HuH-7 (cell line): ENCODE measurements at regions not wholly inside any gene's neighbourhood (a gene's known extent, or its start where the extent isn't known, plus 50 kb on each side); places are given as distances from the start of the nearest gene placed in this dataset.
A peak's percentile ranks its signal among the peaks of the same experiment; 100 is the strongest.

Experiments
- DNase-seq: peaks from one replicate; pipeline ENCODE4 v3.0.0; 2011; ENCODE audit warnings: low spot score

DNA sequence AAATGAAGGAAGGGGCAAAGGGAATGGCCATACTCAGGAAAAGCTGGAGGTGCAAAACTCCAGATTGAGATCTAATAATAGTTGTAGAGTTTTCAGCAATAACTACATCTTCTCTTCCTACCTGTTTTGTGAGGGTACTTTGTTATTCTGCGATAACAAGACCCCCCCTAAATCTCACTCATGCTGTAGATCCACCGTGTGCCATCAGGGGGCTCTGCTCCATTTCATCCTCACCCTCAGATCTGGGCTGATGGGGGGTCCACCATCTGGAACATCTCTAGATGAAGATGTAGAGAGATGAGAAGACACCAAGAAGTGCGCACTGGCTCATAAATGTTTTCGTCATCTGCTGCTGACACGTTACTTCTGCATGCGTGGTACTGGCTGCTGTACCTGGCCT is 135.9 kb upstream of the KIRREL3 start:
- DNase-seq = no peak

DNA sequence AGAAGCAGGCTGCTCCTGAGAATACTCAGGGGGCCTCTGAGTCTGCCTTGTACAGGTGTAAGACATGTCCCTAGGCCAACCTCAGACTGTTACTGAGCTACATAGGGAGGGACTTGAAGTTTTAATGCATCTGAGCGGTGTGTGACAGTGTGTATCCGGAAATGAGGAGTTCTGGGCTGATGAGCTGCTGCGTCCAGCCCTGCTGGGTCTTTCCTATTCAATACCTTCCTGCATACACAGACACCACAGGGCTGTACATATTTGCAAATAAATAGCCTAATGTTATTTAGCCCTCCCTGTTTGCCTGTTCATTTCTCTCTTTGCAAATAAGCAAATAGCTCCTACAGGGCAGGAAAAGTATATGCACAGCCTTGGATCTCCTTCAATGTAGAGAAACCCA is 134.7 kb upstream of the KIRREL3 start:
- no peak for DNase-seq

DNA sequence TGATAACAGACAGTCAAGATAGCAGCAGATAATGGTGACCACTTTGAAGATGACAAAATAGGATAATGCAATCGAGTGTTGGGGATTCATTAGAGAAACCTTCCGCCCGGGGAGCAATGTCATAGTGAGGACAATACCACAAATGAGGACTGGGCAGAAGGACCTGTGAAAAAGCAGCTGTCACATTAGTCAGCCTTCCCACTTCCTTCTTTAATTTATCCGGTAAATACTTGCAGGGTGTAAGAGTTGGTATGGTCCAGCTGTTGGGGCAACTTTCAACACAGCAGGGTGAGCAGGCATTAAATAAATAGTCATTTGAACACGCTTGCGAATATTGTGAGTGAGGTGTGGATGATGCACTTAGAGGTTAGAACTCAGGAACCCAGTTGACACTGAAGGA is 132.5 kb upstream of the KIRREL3 start:
- no peak for DNase-seq

DNA sequence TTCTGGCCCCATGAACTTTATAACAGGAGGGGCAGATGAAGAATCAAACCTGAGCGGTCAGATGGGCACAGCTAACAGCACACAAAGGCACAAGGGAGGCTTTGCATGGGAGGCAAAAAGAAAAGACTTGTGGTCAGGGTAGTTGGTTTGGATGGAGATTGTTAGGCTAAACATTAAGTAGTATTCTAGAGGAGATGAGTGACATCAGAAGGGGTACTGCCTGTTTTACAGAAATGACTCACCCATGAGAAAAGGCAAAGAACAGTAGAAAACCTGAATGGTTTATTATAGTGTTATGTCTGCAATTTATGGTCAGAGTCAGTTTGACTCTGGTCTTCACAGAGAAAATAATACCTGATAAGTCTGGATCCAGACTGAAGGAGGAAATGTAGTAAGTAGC is 129.8 kb upstream of the KIRREL3 start:
- no peak for DNase-seq

GRCh38 chr11:127126986-127127385 is 126.4 kb upstream of the KIRREL3 start:
- no peak for DNase-seq

DNA sequence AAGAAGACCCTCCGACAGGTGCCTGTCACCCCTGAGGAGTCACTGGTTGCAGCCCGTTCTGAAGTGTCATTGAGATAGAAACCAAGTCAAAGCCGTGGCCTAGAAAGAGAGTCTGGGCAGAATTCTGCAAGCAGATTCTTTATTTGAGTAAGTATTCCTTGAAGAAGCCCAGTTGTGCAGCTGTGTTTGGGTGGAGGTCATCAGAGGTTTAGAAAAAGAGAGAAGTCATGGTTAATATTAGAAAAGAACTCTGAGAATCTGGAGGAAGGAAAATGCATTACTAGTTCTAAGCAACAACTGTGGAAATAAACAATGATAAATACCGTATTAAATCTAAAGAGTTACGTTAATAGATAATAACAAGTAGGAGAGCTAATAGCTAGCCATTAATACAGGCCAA is 118.8 kb upstream of the KIRREL3 start:
- no peak for DNase-seq

DNA sequence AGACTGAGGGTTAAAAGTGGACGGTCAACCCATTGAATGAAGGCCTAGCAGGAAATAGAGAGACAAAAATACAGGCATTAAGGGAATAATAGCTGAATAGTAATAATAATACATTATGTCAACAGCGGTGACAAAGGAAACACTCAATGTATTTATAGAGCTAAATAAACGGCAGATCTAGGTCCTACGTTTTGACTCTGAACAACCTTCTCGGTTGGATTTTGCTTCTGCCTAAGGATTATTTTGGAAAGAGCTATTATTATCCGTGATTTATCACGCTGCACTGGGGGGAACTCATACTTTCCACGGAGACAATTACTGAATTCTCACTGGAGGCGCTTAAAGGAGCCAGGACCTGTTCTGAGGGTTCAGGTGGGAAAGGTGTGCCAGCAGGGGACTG is 118.2 kb upstream of the KIRREL3 start:
- DNase-seq = no peak

GRCh38 chr11:127117231-127117739 is 116.7 kb upstream of the KIRREL3 start:
- DNase-seq = no peak

- DNase-seq = no peak
Measured at GRCh38 chr11:127115844-127116243, 115.3 kb upstream of the KIRREL3 start.

- DNase-seq = no peak
Measured at GRCh38 chr11:127114035-127114434, 113.5 kb upstream of the KIRREL3 start.

GRCh38 chr11:127110542-127110941 is 110.0 kb upstream of the KIRREL3 start:
- DNase-seq = no peak

DNA sequence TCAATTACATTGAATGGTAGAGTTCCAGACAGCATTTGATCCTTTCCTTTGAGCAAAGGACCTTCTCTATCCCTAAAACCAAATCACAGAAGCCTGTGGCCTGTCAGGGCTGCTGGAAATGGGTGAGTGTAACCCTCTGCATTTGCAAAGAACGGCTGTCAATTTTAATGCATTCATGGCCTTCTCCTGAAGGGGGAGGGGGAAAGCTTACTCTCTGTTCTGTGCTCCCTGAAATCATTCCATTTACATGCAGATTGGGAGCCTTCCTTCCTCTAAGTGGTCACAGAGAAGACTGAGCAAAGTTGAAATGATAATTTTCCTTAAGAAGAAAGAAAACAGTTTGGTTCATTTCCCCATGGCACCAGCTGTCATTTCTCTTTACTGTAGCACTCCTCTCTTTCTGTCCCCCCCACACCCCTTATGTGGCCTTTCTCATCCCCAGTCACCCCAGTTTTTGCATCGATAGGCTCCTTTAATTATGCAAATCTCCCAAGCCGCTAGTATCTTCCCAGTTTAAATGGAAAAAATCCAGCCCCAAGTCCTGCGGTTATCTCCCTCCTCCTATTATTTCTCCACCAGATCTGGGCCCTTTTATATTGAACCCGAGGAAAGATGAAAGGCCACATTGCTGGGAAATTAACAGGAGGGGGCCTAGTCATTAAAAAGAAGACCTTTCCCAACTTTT is 109.4 kb upstream of the KIRREL3 start:
- no peak for DNase-seq

GRCh38 chr11:127108838-127109237 is 108.3 kb upstream of the KIRREL3 start:
- DNase-seq = no peak

GRCh38 chr11:127106938-127107337 is 106.4 kb upstream of the KIRREL3 start:
- no peak for DNase-seq

DNA sequence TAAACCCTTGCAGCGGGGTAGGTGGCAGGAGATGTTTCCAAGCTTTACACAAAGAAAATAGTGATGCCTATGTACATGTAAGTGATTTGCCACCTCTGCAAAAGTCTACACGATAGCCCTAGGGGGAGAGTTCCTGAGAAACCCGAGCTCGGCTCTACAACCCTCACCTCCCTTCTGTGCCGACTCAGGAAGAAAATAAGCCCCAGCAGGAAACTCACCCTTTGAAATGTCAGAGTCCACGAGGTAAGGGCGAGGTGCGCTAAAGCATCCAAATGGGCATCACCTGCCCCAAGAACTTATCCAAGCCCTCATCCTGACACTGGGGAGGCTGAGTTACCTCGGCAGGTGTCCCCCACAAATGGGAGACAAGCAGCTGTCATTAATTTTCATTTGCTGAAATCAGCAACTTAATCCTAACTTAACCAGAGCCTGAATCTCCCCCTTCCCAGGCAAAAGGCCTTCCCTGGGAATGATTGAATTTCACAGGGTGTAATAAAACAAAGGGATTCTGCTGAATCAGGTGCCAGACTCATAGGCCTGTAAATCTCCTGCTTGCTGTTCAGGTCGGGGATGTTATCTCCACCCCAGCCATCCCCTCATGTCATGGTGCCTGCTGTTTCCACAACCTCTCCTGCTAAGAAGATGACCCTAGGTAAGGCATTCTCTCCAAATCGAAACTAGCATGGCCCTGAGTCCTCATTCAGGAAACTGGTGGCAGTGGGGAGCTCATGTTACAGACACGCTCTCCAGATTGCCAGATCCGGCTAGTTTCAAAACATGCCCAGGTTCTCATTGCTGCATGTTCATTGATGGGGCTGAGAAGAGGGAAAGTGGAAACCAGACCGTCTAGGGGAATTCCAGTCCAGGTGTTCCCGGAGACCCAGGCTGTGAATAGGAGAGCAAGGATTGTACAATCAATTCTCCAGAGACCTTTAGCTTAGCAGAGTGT is 105.3 kb upstream of the KIRREL3 start:
- peak; percentile 15 for DNase-seq

DNA sequence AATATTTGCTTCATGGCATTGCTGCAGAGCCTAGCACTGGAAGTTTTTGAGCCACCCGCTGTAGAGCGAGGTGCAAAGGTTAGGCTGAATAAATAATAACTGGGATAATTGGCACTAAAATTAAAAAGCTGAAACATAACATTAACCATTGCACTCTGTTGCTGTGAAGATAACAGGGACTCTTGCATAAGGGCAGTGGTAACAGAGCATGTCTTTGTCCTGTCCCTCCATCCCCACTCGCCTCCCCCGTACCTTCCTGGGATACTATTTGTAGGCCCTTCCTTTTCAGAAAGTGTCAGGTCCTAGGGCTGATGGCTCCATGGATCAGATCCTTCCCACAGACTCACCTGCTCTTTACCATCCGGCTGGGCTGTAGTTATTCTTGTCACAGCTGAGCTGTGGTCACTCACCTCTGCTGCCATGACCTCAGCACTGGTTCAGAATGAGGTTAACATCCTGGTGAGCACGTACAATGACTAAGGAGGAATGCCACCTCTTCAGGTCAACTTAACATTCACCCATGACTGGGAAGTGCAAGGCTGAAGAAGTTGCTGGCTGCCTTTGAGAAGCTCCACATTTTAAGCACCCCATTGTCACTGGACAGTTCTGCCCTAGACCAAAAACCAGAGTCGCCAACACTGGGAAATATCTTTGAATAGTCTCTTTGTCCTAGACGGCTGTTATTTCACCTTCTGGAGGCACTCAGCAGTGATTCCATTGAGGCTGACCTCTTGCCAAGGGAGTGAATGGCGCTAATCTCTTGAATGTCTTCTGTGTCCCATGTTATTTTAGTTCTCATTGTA is 103.2 kb upstream of the KIRREL3 start:
- no peak for DNase-seq

DNA sequence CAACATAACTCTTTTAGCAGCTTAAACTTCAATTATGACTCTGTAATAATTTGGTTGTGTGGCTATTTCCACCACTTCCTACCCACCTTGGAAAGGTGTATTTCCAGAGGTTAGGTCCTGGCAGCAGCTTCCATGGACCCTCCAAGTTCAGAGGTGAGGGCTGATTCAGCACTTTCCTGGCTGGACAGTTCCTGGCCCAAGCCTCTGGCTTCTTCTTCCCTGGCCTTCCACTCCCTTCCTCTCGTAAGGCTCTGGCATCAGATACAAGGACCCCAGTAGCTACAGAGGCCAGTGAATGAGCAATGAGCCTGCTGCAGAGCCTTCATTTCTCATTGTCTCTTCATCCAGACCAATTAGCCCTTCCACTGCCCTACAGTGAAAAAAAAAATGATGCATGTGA is 98.1 kb upstream of the KIRREL3 start:
- DNase-seq = no peak

DNA sequence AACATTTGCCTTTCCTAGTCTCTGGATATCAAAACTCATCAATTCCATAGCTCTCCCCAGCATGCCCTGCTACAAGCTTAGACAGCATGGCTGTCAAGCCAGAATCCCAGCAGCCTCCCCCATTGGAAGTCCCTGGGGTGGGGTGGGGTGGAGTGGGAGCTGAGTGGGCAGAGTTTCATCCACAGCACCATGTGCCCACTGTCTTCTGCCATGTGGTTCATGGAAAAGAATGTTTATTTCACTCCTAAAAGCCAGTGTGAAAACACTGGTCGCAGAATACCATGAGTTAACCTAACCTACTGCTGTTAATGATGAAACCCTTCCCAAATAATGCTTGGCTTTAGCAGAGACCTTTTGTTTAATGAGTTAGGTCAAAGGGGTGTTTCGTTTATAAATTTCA is 80.2 kb upstream of the KIRREL3 start:
- no peak for DNase-seq

DNA sequence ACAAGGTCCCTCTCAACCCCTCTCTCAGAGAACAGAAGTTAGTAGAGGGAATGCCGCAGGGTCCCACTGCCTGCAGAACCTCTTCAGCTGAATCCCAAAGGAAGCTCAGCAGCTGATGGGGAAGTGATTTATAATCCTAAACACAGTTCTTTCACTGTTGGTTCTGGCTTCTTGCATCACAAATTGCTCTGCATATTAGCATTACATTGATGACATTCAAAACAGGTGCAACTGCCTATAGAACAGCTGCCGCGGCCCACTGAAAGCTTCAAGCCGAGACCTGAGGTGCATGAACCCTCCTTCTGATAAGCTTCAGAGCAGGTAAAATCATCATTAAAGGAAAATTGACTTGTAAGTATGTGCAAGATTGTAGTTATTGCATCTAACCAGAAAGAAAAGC is 75.2 kb upstream of the KIRREL3 start:
- DNase-seq = no peak

DNA sequence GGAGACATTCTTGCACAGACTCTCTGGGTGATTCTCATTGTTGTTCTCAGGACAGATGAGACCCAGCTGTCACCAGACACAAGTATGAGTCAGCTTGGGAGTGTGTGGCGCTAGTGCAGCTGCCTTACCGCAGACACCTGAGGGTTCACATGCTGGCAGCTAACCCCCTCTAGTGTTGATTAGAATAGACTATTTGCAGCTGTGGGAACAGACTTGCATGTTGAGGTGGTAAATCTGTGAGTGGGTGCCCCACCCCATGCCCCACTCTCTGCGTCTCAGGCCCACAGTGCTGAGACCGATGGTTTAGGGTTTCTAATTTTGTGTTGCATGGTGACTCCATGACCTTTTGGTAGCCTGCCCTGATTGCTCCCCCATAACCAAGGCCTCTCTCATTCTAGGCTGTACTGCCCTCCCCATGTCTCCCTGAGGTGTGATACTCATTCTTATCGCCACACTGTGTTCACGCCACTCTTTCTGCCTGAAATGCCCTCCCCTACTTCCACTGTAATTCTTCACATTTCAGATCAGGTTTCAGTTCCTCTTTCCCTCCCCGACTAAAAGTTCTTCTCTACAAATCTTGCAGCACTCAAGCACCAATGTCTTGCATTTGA is 73.7 kb upstream of the KIRREL3 start:
- peak; percentile 30 for DNase-seq

DNA sequence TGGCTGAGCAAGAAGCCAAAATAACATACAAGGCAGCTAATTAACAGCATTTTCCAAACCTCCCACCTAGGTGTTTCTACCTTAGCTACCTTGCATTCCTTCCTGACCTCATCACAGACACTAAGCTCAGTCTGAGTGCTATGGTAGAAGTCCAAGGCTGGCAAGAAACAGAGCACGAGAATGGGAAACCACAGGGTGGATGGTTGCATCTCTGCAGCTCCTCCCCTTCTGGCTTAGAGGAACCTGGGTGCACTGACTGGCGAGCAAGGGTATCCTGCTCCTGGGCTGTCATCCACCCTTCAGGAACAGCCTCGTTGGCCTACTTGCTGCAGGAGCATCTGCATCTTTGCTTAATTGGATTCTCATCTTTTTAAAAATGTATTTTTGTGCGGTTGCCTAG is 73.1 kb upstream of the KIRREL3 start:
- no peak for DNase-seq

DNA sequence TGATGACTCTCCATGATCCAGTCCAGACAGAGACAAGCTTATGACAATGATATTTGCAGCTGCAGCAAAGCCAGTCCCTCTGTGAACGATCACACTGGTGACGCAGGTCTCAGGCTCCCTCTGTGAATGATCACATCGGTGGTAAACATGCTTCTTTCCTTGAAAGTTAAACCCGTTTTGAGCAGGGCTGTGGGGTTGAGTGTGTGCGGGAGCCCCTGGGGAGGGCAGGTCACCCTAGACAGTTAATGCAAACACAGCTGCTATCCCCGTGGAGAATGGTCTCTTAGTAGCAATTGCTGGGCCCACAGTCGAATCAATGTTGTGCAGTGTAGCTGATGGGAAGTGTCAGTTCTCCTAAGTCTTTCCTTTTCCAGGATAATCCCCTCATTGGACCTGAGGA is 71.0 kb upstream of the KIRREL3 start:
- no peak for DNase-seq
